Liver (tissue), 8 donors: ENCODE measurements at regions not wholly inside any gene's neighbourhood (a gene's known extent, or its start where the extent isn't known, plus 50 kb on each side); places are given as distances from the start of the nearest gene placed in this dataset.

Experiments used
- DNase-seq: peaks from one replicate; pipeline ENCODE4 v3.0.0-alpha.2; 2017; ENCODE audit warnings: low spot score
- H3K27ac ChIP-seq, 2 donors: one replicate each; pipeline ENCODE4 v1.7.0; 2013; ENCODE audit warnings: inconsistent platforms in 2 of 2, low read length in 2 of 2, control low read depth in 1 of 2, low read depth in 1 of 2, mild to moderate bottlenecking in 1 of 2
- H3K27me3 ChIP-seq, 4 donors: one replicate each; pipeline versions ENCODE4 v1.6.1 to v1.7.0; 2013; ENCODE audit warnings: low read length in 3 of 4, inconsistent platforms in 1 of 4, mild to moderate bottlenecking in 1 of 4, moderate library complexity in 1 of 4; ENCODE audit not compliant: control insufficient read depth in 4 of 4, insufficient read depth in 4 of 4
- H3K36me3 ChIP-seq, 4 donors: one replicate each; pipeline versions ENCODE4 v1.6.1 to v1.7.0; 2013; ENCODE audit warnings: low read length in 3 of 4, mild to moderate bottlenecking in 3 of 4, low read depth in 1 of 4, moderate library complexity in 1 of 4; ENCODE audit not compliant: control insufficient read depth in 4 of 4, insufficient read depth in 3 of 4
- H3K4me1 ChIP-seq, 4 donors: one replicate each; pipeline versions ENCODE4 v1.6.1 to v1.7.0; 2013; ENCODE audit warnings: low read length in 3 of 4, mild to moderate bottlenecking in 3 of 4, moderate library complexity in 1 of 4; ENCODE audit not compliant: control insufficient read depth in 4 of 4, insufficient read depth in 4 of 4
- H3K4me3 ChIP-seq, 3 donors: one replicate each; pipeline versions ENCODE4 v1.6.1 to v1.7.0; 2013; ENCODE audit warnings: low read length in 3 of 3, control low read depth in 1 of 3, low read depth in 1 of 3, mild to moderate bottlenecking in 1 of 3
- H3K9ac ChIP-seq, 2 donors: one replicate each; pipeline ENCODE4 v1.7.0; 2013; ENCODE audit warnings: low read length in 2 of 2, mild to moderate bottlenecking in 2 of 2, moderate library complexity in 2 of 2, control low read depth in 1 of 2, low read depth in 1 of 2
- H3K9me3 ChIP-seq, 4 donors: one replicate each; pipeline versions ENCODE4 v1.6.1 to v1.7.0; 2013; ENCODE audit warnings: low read length in 3 of 4; ENCODE audit not compliant: control insufficient read depth in 4 of 4
- EGR1 ChIP-seq, 2 donors: IDR thresholded peaks; 2 replicates each; pipeline ENCODE4 v1.6.1; 2016 to 2018; ENCODE audit warnings: antibody characterized with exemption in 2 of 2, low read depth in 2 of 2
- FOXA1 ChIP-seq: IDR thresholded peaks from 2 replicates; pipeline ENCODE4 v1.6.1; 2016; ENCODE audit warnings: antibody characterized with exemption
- FOXA2 ChIP-seq: IDR thresholded peaks from 2 replicates; pipeline ENCODE4 v1.6.1; 2016; ENCODE audit warnings: antibody characterized with exemption
- GABPA ChIP-seq, 2 donors: IDR thresholded peaks in 1 of 2; conservative IDR thresholded peaks in 1 of 2; 2 replicates each; pipeline ENCODE4 v1.6.1; 2016; ENCODE audit warnings: antibody characterized with exemption in 2 of 2, mild to moderate bottlenecking in 1 of 2, moderate library complexity in 1 of 2
- HNF4G ChIP-seq: IDR thresholded peaks from 2 replicates; pipeline ENCODE4 v1.6.1; 2016; ENCODE audit warnings: antibody characterized with exemption
- JUND ChIP-seq, 2 donors: IDR thresholded peaks; 2 replicates each; pipeline ENCODE4 v1.6.1; 2016; ENCODE audit warnings: antibody characterized with exemption in 2 of 2
- NR2F2 ChIP-seq: IDR thresholded peaks from 2 replicates; pipeline ENCODE4 v1.6.1; 2016; ENCODE audit warnings: antibody characterized with exemption
- RAD21 ChIP-seq, 2 donors: IDR thresholded peaks; 2 replicates each; pipeline ENCODE4 v1.6.1; 2016; ENCODE audit warnings: antibody characterized with exemption in 2 of 2, mild to moderate bottlenecking in 2 of 2
- RXRA ChIP-seq, 2 donors: IDR thresholded peaks; 2 replicates each; pipeline ENCODE4 v1.6.1; 2017 to 2018; ENCODE audit warnings: antibody characterized with exemption in 2 of 2, mild to moderate bottlenecking in 1 of 2
- SP1 ChIP-seq: IDR thresholded peaks from 2 replicates; pipeline ENCODE4 v1.6.1; 2018; ENCODE audit warnings: antibody characterized with exemption, mild to moderate bottlenecking
- YY1 ChIP-seq: IDR thresholded peaks from 2 replicates; pipeline ENCODE4 v1.6.1; 2016; ENCODE audit warnings: antibody characterized with exemption, mild to moderate bottlenecking
- WGBS: extraction: QIAGEN DNeasy Blood & Tissue Kit; methylation state at CpG from one replicate; pipeline ENCODE4 v1.1.7; 2013; 5-methylcytosine and 5-hydroxymethylcytosine counted together
- TF ChIP-seq, protein P1 (sequence below): fragments of 150-350 bp; IDR thresholded peaks from 2 replicates; pipeline ENCODE4 v1.5.1; 2017; ENCODE audit warnings: improper control_type of control experiment, low read depth, low read length; ENCODE audit not compliant: missing input control
- TF ChIP-seq, protein P2 (sequence below): IDR thresholded peaks from 2 replicates; pipeline ENCODE4 v1.6.1; 2016; ENCODE audit warnings: antibody characterized with exemption
- TF ChIP-seq, protein P3 (sequence below): IDR thresholded peaks from 2 replicates; pipeline ENCODE4 v1.6.1; 2016; ENCODE audit warnings: antibody characterized with exemption
- TF ChIP-seq, protein P4 (sequence below): IDR thresholded peaks from 2 replicates; pipeline ENCODE4 v1.6.1; 2016; ENCODE audit warnings: antibody characterized with exemption, mild to moderate bottlenecking
- donor health status: healthy.
- donor health status: healthy.
- donor health status: healthy.
- donor health status: healthy.
- donor health status: healthy.

DNA sequence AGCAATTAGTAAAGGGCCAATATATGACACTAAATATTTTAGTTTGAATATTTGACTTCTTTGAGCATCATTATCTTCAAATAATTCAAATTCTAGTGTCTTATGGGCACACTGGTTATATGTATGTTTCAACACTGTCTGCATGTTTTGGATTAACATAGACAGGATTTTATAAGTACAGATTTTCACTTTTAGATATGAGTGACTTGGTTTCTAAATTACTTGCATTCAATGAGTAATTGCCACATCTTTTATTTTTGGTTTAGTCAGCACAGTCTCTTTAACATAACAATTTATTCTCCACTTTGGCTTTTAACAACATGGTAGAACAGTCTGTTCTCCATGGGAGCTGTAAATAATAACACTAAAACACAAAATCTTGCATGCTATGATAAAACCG is 674.8 kb downstream of the TBL1XR1 start (continued):
- TF ChIP-seq NR2F2 (no peak), FOXA2 (no peak)

DNA sequence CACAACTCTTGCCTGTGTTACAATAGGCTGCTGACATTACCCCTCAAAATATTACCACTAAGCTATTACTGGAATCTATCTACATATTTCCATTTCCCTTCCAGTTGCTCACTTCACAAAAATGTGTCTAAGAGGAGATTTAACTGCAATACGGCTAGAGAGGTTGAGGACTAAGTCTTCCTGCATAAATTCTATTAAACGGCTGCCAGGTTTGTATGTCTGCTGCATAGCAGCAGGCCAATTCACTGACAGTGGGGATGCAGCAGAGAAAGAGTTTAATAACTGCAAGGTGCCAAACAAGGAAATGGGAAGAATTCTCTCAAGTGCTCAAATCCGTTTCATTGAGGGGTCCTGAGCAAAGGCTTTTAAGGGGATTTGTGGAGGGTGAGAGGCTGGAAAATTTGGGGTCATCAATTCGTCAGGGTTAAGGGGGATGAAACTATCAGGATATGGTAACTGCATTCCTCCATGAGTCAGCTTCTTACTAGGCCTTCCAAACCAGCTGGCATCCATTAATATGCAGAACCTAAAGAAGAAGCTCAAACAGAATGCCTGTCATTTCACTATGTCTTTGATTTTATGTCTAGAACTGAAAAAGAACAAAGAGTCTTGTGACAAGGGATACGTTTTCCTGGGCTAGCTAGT is 675.6 kb downstream of the TBL1XR1 start:
- TF ChIP-seq RXRA (IDR thresholded peaks at IDR 0.05): no peak
- no peak for TF ChIP-seq GABPA (IDR thresholded peaks at IDR 0.05 in 1 of 2, conservative IDR thresholded peaks at IDR 0.05 in 1 of 2)
- TF ChIP-seq FOXA2: no peak
- no peak for TF ChIP-seq YY1
- TF ChIP-seq JUND (IDR thresholded peaks at IDR 0.05): no peak
- no peak for TF ChIP-seq SP1
- TF ChIP-seq, protein P1, sequence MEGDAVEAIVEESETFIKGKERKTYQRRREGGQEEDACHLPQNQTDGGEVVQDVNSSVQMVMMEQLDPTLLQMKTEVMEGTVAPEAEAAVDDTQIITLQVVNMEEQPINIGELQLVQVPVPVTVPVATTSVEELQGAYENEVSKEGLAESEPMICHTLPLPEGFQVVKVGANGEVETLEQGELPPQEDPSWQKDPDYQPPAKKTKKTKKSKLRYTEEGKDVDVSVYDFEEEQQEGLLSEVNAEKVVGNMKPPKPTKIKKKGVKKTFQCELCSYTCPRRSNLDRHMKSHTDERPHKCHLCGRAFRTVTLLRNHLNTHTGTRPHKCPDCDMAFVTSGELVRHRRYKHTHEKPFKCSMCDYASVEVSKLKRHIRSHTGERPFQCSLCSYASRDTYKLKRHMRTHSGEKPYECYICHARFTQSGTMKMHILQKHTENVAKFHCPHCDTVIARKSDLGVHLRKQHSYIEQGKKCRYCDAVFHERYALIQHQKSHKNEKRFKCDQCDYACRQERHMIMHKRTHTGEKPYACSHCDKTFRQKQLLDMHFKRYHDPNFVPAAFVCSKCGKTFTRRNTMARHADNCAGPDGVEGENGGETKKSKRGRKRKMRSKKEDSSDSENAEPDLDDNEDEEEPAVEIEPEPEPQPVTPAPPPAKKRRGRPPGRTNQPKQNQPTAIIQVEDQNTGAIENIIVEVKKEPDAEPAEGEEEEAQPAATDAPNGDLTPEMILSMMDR: no peak
- TF ChIP-seq EGR1 (IDR thresholded peaks at IDR 0.05; ENCODE audit: low read depth in 2 of 2): no peak
- no peak for TF ChIP-seq NR2F2
- no peak for TF ChIP-seq FOXA1
- TF ChIP-seq, protein P2, sequence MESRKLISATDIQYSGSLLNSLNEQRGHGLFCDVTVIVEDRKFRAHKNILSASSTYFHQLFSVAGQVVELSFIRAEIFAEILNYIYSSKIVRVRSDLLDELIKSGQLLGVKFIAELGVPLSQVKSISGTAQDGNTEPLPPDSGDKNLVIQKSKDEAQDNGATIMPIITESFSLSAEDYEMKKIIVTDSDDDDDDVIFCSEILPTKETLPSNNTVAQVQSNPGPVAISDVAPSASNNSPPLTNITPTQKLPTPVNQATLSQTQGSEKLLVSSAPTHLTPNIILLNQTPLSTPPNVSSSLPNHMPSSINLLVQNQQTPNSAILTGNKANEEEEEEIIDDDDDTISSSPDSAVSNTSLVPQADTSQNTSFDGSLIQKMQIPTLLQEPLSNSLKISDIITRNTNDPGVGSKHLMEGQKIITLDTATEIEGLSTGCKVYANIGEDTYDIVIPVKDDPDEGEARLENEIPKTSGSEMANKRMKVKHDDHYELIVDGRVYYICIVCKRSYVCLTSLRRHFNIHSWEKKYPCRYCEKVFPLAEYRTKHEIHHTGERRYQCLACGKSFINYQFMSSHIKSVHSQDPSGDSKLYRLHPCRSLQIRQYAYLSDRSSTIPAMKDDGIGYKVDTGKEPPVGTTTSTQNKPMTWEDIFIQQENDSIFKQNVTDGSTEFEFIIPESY: no peak
- TF ChIP-seq, protein P3, sequence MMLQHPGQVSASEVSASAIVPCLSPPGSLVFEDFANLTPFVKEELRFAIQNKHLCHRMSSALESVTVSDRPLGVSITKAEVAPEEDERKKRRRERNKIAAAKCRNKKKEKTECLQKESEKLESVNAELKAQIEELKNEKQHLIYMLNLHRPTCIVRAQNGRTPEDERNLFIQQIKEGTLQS: no peak
- TF ChIP-seq HNF4G: no peak
- TF ChIP-seq RAD21 (IDR thresholded peaks at IDR 0.05): no peak
- TF ChIP-seq, protein P4, sequence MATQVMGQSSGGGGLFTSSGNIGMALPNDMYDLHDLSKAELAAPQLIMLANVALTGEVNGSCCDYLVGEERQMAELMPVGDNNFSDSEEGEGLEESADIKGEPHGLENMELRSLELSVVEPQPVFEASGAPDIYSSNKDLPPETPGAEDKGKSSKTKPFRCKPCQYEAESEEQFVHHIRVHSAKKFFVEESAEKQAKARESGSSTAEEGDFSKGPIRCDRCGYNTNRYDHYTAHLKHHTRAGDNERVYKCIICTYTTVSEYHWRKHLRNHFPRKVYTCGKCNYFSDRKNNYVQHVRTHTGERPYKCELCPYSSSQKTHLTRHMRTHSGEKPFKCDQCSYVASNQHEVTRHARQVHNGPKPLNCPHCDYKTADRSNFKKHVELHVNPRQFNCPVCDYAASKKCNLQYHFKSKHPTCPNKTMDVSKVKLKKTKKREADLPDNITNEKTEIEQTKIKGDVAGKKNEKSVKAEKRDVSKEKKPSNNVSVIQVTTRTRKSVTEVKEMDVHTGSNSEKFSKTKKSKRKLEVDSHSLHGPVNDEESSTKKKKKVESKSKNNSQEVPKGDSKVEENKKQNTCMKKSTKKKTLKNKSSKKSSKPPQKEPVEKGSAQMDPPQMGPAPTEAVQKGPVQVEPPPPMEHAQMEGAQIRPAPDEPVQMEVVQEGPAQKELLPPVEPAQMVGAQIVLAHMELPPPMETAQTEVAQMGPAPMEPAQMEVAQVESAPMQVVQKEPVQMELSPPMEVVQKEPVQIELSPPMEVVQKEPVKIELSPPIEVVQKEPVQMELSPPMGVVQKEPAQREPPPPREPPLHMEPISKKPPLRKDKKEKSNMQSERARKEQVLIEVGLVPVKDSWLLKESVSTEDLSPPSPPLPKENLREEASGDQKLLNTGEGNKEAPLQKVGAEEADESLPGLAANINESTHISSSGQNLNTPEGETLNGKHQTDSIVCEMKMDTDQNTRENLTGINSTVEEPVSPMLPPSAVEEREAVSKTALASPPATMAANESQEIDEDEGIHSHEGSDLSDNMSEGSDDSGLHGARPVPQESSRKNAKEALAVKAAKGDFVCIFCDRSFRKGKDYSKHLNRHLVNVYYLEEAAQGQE: no peak
- Histone ChIP-seq H3K27ac (no peak overlapping the region), H3K9ac (no peak overlapping the region), H3K27me3 (no peaks in the 10 kb centered on the region), H3K9me3 (peaks cover 0 to 1% (median 0%) of the 10 kb centered on the region in 4 donors), H3K36me3 (no peaks in the 10 kb centered on the region), H3K4me3 (no peak overlapping the region), H3K4me1 (no peaks in the 10 kb centered on the region)
- WGBS: 72% methylated on average over 5 of the region's 5 CpGs
- no peak for DNase-seq
